Endothelial cell of umbilical vein (primary cell): ENCODE measurements at regions not wholly inside any gene's neighbourhood (a gene's known extent, or its start where the extent isn't known, plus 50 kb on each side); places are given as distances from the start of the nearest gene placed in this dataset.

Source experiments
- BruUV-seq: library from RNA; stranded (reverse); fragments of 400-500 nt; replicated peaks from 2 replicates; lab custom pipeline; 2021; lab: Mats Ljungman, UMichigan
- CTCF ChIA-PET: fragments of 300-600, 350-600 bp; sonication (Branson Sonifier 250); formaldehyde crosslinking; loops from one replicate; lab custom pipeline; 2021; ENCODE audit warnings: antibody characterized with exemption, inconsistent platforms; lab: Charles Lee
- POLR2A ChIA-PET: fragments of 300-600, 350-600 bp; sonication (Branson Sonifier 250); formaldehyde crosslinking; loops from one replicate; lab custom pipeline; 2021; ENCODE audit warnings: antibody characterized with exemption, inconsistent platforms; lab: Charles Lee
- DNase-seq: peaks from one replicate; pipeline ENCODE4 v3.0.0-alpha.2; 2011; ENCODE audit warnings: low read depth, low spot score
- FAIRE-seq: peaks from 2 replicates; lab custom pipeline; 2011; peaks lifted over from hg19 to GRCh38; lab: Jason Lieb, UNC
- H2AFZ ChIP-seq: 2 replicates; pipeline ENCODE4 v1.6.0; 2012; ENCODE audit warnings: low read depth, low read length, control low read depth, inconsistent platforms
- H3K27ac ChIP-seq: 2 replicates; pipeline ENCODE4 v1.5.1; 2011; ENCODE audit warnings: low read depth, mild to moderate bottlenecking, control low read depth, low read length, moderate library complexity; ENCODE audit not compliant: insufficient read depth
- H3K27me3 ChIP-seq, 2 experiments: 2 replicates each; pipeline versions ENCODE4 v1.6.0 to v1.6.1; 2011; ENCODE audit warnings: low read length in 2 of 2, mixed read lengths in 1 of 2; ENCODE audit not compliant: control insufficient read depth in 2 of 2, insufficient read depth in 2 of 2
- H3K36me3 ChIP-seq, 2 experiments: 2 replicates in 1 of 2; 3 replicates in 1 of 2; pipeline ENCODE4 v1.5.1; 2011; ENCODE audit warnings: low read length in 2 of 2, mild to moderate bottlenecking in 1 of 2, moderate library complexity in 1 of 2; ENCODE audit not compliant: control insufficient read depth in 2 of 2, insufficient read depth in 2 of 2; ENCODE audit errors: extremely low read depth in 1 of 2
- H3K4me1 ChIP-seq: 3 replicates; pipeline ENCODE4 v1.5.1; 2011; ENCODE audit warnings: mild to moderate bottlenecking, low read length; ENCODE audit not compliant: control insufficient read depth, insufficient read depth; ENCODE audit errors: extremely low read depth
- H3K4me2 ChIP-seq: 2 replicates; pipeline ENCODE4 v1.6.1; 2011; ENCODE audit warnings: low read length, control low read depth, mixed read lengths; ENCODE audit not compliant: insufficient read depth
- H3K4me3 ChIP-seq, 3 experiments: fragments of 200-600 bp in 1 of 3; sonication (generic), shearing (Covaris generic) in 1 of 3; replicated peaks in 1 of 3; 2 replicates each; pipeline ENCODE4 v1.5.1; 2011 to 2016; ENCODE audit warnings: control low read depth in 3 of 3, low read length in 3 of 3, mild to moderate bottlenecking in 2 of 3, inconsistent platforms in 1 of 3, low read depth in 1 of 3, moderate library complexity in 1 of 3; ENCODE audit not compliant: insufficient read depth in 1 of 3
- H3K79me2 ChIP-seq: 2 replicates; pipeline ENCODE4 v1.6.0; 2012; ENCODE audit warnings: low read length, inconsistent platforms; ENCODE audit not compliant: control insufficient read depth, insufficient read depth
- H3K9ac ChIP-seq: replicated peaks from 2 replicates; pipeline ENCODE3; 2011; ENCODE audit warnings: low read length, control low read depth; ENCODE audit not compliant: insufficient read depth; ENCODE audit errors: extremely low read depth
- H3K9me1 ChIP-seq: replicated peaks from 3 replicates; pipeline ENCODE4 v1.6.0; 2011; ENCODE audit warnings: mild to moderate bottlenecking, low read length; ENCODE audit not compliant: control insufficient read depth, insufficient read depth; ENCODE audit errors: extremely low read depth
- H3K9me3 ChIP-seq: replicated peaks from 2 replicates; pipeline ENCODE4 v1.5.1; 2012; ENCODE audit warnings: low read length, inconsistent platforms; ENCODE audit not compliant: control insufficient read depth, insufficient read depth
- H4K20me1 ChIP-seq: replicated peaks from 2 replicates; pipeline ENCODE3; 2011; ENCODE audit warnings: mild to moderate bottlenecking, low read length; ENCODE audit not compliant: control insufficient read depth, insufficient read depth; ENCODE audit errors: extremely low read depth
- EZH2 ChIP-seq: IDR thresholded peaks from 2 replicates; pipeline ENCODE4 v1.6.1; 2012; ENCODE audit warnings: borderline replicate concordance, low read depth, mild to moderate bottlenecking, moderate library complexity, low read length, inconsistent platforms; ENCODE audit not compliant: severe bottlenecking
- FOS ChIP-seq: IDR thresholded peaks from 2 replicates; pipeline ENCODE4 v1.6.1; 2011; ENCODE audit warnings: mild to moderate bottlenecking, low read length, moderate library complexity, borderline replicate concordance; ENCODE audit not compliant: insufficient read depth
- GATA2 ChIP-seq: IDR thresholded peaks from 2 replicates; pipeline ENCODE4 v1.7.0; 2011; ENCODE audit warnings: low read depth, mild to moderate bottlenecking, moderate library complexity, mixed read lengths, low read length; ENCODE audit not compliant: insufficient read length, insufficient read depth
- JUN ChIP-seq: IDR thresholded peaks from 2 replicates; pipeline ENCODE4 v1.6.1; 2011; ENCODE audit warnings: borderline replicate concordance, low read depth; ENCODE audit not compliant: insufficient read length, insufficient read depth
- MAX ChIP-seq: IDR thresholded peaks from 2 replicates; pipeline ENCODE4 v1.6.1; 2011; ENCODE audit not compliant: insufficient read depth, insufficient read length
- MYC ChIP-seq: IDR thresholded peaks from one replicate; pipeline ENCODE4 v1.6.1; 2011; ENCODE audit warnings: mild to moderate bottlenecking, low read depth, low read length
- POLR2A ChIP-seq: IDR thresholded peaks from 2 replicates; pipeline ENCODE4 v1.6.1; 2012; ENCODE audit warnings: low read depth, mild to moderate bottlenecking, control low read depth, low read length
- POLR2AphosphoS5 ChIP-seq: IDR thresholded peaks from 2 replicates; pipeline ENCODE4 v1.6.1; 2012; ENCODE audit warnings: low read depth, mild to moderate bottlenecking, control low read depth, low read length, moderate library complexity; ENCODE audit not compliant: insufficient read depth
- dilution Hi-C: fragments of 300-500 bp; cut with MboI; formaldehyde crosslinking; loops from one replicate; pipeline ENCODE4 v1.15.0; 2019; ENCODE audit warnings: low sequenced_read_pairs; ENCODE audit not compliant: extremely low pct_ligation_motif_present
- intact Hi-C: fragments of 100-400 bp; cut with micrococcal nuclease; formaldehyde crosslinking; loops from one replicate; pipeline ENCODE4 v1.10.0; 2022
- TF ChIP-seq, protein P1 (sequence below), 2 donors: IDR thresholded peaks; 1 replicate in 1 of 2; 2 replicates in 1 of 2; pipeline ENCODE4 v1.5.1; 2011; ENCODE audit warnings: low read length in 2 of 2, mild to moderate bottlenecking in 2 of 2, moderate library complexity in 2 of 2, control low read depth in 1 of 2, inconsistent platforms in 1 of 2, low read depth in 1 of 2; ENCODE audit not compliant: insufficient read depth in 1 of 2; ENCODE audit errors: extremely low read depth in 1 of 2

- DNase-seq, result no peak
- no TSS peak for BruUV-seq
- Histone ChIP-seq H3K36me3 (no peaks in the 10 kb centered on the region), H3K27me3 (no peaks in the 10 kb centered on the region), H4K20me1 (no peaks in the 10 kb centered on the region), H3K9ac (no peak overlapping the region), H2AFZ (no peak overlapping the region), H3K9me1 (no peaks in the 10 kb centered on the region), H3K79me2 (peaks cover 83% of the 10 kb centered on the region), H3K9me3 (no peaks in the 10 kb centered on the region), H3K4me2 (no peak overlapping the region), H3K4me1 (peaks cover 25% of the 10 kb centered on the region), H3K27ac (no peak overlapping the region), H3K4me3 (no peak overlapping the region)
- FAIRE-seq, result no peak
- TF ChIP-seq MYC, result no peak
- TF ChIP-seq MAX, result no peak
- no peak for TF ChIP-seq FOS
- TF ChIP-seq, protein P1, sequence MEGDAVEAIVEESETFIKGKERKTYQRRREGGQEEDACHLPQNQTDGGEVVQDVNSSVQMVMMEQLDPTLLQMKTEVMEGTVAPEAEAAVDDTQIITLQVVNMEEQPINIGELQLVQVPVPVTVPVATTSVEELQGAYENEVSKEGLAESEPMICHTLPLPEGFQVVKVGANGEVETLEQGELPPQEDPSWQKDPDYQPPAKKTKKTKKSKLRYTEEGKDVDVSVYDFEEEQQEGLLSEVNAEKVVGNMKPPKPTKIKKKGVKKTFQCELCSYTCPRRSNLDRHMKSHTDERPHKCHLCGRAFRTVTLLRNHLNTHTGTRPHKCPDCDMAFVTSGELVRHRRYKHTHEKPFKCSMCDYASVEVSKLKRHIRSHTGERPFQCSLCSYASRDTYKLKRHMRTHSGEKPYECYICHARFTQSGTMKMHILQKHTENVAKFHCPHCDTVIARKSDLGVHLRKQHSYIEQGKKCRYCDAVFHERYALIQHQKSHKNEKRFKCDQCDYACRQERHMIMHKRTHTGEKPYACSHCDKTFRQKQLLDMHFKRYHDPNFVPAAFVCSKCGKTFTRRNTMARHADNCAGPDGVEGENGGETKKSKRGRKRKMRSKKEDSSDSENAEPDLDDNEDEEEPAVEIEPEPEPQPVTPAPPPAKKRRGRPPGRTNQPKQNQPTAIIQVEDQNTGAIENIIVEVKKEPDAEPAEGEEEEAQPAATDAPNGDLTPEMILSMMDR (IDR thresholded peaks at IDR 0.05; ENCODE audit: extremely low read depth in 1 of 2, insufficient read depth in 1 of 2, low read depth in 1 of 2, low read length in 2 of 2), result no peak
- TF ChIP-seq EZH2, result no peak
- no peak for TF ChIP-seq POLR2AphosphoS5
- no peak for TF ChIP-seq JUN
- TF ChIP-seq GATA2, result no peak
- TF ChIP-seq POLR2A, result no peak
- CTCF ChIA-PET, result interaction anchor here (0.8 to 4.2 kb wide), 7 partner anchors 13 to 188 kb away, joined by 3 to 27 read pairs (median 4); no protein-coding TSS in a partner anchor
- dilution Hi-C loops (no loop called here), intact Hi-C loops (no loop called here)
- POLR2A ChIA-PET, result no interaction called here
Observed at GRCh38 chr3:159781867-159782266, 206.8 kb upstream of the IL12A start.
